ENCODE measurements at regions not wholly inside any gene's neighbourhood (a gene's known extent, or its start where the extent isn't known, plus 50 kb on each side); places are given as distances from the start of the nearest gene placed in this dataset.
"Not testable (repeated sequence)": the region's sequence is repeated elsewhere in the genome, so short reads cannot be mapped to it uniquely, and the experiment has no call there.

GRCh38 chr15:77885877-77886500 is 191.5 kb downstream of the TBC1D2B start:
- TF ChIP-seq CTCF, POLR2A (IDR thresholded peaks at IDR 0.05): not testable (repeated sequence)

Measured in esophagus squamous epithelium (tissue), 4 donors.